ENCODE measurements at regions not wholly inside any gene's neighbourhood (a gene's known extent, or its start where the extent isn't known, plus 50 kb on each side); places are given as distances from the start of the nearest gene placed in this dataset.
"Not testable (repeated sequence)": the region's sequence is repeated elsewhere in the genome, so short reads cannot be mapped to it uniquely, and the experiment has no call there.

- no peak for DNase-seq (ENCODE audit: low read depth)
Measured at GRCh38 chrX:125202591-125203248, 117.0 kb upstream of the TEX13C start.

GRCh38 chrX:125203365-125203736 lies 116.3 kb upstream of the TEX13C start:
- no peak for DNase-seq (ENCODE audit: low read depth)

GRCh38 chrX:125203737-125204578 lies 115.7 kb upstream of the TEX13C start:
- DNase-seq (ENCODE audit: low read depth), result no peak

- no peak for DNase-seq (ENCODE audit: low read depth)
Measured at GRCh38 chrX:125204681-125205132, 115.0 kb upstream of the TEX13C start.

- DNase-seq (ENCODE audit: low read depth), result peak; percentile 26
Measured at GRCh38 chrX:125205133-125205917, 114.3 kb upstream of the TEX13C start.

GRCh38 chrX:125205918-125206665 lies 113.6 kb upstream of the TEX13C start:
- no peak for DNase-seq (ENCODE audit: low read depth)

- DNase-seq (ENCODE audit: low read depth), result no peak
Measured at GRCh38 chrX:125210146-125210545, 109.5 kb upstream of the TEX13C start.

- DNase-seq (ENCODE audit: low read depth), result no peak
Measured at GRCh38 chrX:125219852-125220251, 99.8 kb upstream of the TEX13C start.

DNA sequence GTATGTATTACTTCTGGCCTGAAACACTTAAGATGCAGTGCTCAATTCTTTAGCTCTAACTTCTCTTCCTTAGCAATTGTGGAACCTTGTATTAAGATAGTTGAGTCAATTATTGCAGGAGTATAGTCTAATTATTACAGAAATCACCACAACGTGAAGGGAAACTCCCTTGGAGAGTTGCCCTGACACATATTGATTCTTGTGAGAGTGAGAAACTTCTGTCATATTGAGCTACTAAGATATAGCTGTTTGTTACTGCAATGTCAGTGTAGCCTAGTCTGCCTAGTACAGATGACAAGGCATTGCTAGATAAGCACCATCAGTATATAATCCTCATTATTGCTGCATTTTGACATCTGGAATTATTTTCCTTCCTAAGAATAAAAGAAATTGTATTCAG lies 82.7 kb upstream of the TEX13C start:
- DNase-seq (ENCODE audit: low read depth), result no peak

DNA sequence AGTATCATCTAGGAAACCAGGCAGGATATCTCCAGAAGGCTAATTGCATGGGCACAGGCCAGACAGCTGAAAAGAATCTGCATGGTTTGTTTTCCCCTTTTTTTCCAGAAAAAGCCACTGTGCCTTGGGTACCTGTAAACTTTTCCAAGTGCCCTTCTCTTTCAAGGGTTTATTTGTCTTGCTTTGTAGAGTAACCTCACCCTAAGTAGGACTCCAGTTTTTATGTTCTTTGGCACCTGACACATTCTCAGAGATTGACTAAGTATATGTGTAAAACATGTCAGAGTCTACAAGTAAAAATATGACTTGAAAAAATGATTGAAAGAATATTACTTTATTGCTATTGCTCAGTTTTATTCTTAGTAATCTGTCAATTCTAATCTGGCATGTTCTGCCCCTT lies 70.7 kb upstream of the TEX13C start:
- DNase-seq (ENCODE audit: low read depth), result no peak

DNA sequence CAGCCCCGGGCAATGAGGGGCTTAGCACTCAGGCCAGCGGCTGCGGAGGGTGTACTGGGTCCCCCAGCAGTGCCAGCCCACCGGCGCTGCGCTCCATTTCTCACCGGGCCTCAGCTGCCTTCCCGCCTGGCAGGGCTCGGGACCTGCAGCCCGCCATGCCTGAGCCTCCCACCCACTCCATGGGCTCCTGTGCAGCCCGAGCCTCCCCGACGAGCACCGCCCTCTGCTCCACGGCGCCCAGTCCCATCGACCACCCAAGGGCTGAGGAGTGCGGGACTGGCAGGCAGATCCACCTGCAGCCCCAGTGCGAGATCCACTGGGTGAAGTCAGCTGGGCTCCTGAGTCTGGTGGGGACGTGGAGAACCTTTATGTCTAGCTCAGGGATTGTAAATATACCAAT lies 63.9 kb upstream of the TEX13C start:
- not testable (repeated sequence) for DNase-seq (ENCODE audit: low read depth)

DNA sequence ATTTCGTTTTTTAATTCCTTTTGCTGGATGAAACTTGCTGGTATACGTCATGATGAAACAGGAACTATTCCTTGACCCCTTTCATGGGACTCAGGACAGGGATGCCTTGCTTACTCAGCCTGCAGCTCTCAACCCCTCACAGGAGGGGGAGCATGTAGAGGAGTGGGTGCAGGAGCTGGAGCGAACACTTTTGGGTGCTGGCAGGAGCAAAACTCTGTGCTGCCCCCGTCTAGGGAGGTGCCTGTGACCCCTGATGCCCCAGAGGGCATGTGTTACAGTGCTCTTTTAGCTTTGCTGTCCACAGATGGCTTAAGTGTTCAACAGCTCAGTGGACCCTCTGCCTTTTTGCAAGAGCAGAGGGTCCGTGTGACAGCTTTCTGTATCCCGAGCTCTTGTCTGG lies 56.8 kb upstream of the TEX13C start:
- no peak for DNase-seq (ENCODE audit: low read depth)

DNA sequence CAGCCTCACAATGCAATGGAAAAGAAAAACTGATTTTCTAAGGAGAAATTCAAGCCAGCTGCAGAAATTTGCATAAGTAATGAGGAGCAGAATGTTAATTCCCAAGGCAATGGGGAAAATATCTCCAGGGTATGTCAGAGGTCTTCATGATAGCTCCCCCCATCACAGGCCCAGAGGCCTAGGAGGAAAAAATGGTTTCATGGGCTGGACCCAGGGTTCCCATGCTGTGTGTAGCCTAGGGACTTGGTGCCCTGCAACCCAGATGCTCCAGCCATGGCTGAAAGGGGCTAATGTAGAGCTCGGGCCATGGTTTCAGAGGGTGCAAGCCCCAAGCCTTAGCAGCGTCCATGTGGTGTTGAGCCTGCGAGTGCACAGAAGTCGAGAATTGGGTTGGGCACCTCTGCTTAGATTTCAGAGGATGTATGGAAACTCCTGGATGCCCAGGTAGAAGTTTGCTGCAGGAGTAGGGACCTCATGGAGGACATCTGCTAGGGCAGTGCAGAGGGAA lies 53.5 kb upstream of the TEX13C start:
- no peak for DNase-seq (ENCODE audit: low read depth)
